ENCODE measurements at regions not wholly inside any gene's neighbourhood (a gene's known extent, or its start where the extent isn't known, plus 50 kb on each side); places are given as distances from the start of the nearest gene placed in this dataset.

DNA sequence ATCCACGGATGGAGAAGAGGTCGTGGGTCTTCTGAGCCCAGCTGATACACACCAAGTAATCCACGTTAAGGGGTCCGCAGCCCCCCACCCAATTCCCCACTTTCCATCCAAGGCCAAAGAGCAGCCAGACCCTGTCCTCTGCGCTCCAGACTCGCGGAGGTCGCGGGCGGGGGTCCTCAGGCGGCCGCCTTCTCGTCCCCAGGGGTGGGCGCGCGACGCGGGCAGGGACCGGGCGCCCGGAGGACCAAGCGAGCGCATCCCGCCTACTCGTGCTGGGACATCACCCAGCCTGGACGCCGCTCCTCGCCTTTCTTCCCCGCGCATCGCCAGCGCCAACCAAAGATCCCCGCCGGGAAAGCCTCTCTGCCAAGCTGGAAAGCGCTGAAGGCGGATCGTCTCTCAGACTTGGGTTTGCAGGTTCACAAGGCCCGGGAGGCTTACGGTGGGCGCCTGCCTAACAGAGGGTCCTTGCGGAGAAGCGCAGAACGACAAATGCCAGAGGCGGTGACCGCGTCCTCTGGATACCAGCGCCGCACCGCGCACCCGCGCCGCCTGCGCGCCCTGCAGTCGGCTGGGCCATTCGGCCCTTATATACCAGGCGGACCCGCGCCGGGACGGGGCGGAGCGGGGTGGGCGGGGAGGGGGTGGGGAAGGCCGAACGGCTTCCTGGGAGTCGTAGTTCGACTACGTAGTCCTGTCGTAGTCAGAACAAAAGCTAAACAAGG lies 471.6 kb downstream of the SOX9 start:
- H3K27me3 ChIP-seq = peaks cover 0 to 26% of the 10 kb centered on the region in 2 donors
- TF ChIP-seq CTCF (IDR thresholded peaks at IDR 0.05) = no peak
- intact Hi-C loops (cut with DNase I; ENCODE audit: low total_unique reads) = no loop called here
- H3K27ac ChIP-seq = peak overlapping the region; percentile 1 to 5
- no peaks in the 10 kb centered on the region for H3K9me3 ChIP-seq
- no peaks in the 10 kb centered on the region for H3K36me3 ChIP-seq
- peak overlapping the region; percentile 47 to 59 for H3K4me3 ChIP-seq
- peaks cover 0 to 20% (median 16%) of the 10 kb centered on the region in 4 donors for H3K4me1 ChIP-seq
- DNase-seq = no peak

DNA sequence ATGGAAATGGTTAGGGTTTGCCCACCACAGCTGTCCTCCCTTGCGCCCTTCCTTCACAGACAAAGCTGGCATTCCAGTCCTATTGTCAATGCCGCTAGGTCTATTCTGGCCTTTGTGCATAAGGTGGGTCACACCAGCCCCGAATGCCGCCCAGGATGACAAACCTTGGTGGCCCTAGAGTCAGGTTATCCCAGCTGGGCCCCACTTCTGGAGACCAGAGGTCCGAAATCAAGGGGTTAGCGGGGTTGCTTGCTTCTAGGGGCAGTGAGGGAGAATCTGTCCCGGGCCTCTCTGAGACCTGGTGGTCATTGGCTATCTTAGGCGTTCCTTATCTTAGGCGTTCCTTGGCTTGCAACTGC lies 472.1 kb downstream of the SOX9 start:
- H3K36me3 ChIP-seq = no peaks in the 10 kb centered on the region
- peaks cover 0 to 26% of the 10 kb centered on the region in 2 donors for H3K27me3 ChIP-seq
- TF ChIP-seq CTCF (IDR thresholded peaks at IDR 0.05) = no peak
- H3K4me3 ChIP-seq = peak overlapping the region; percentile 47 to 59
- intact Hi-C loops (cut with DNase I; ENCODE audit: low total_unique reads) = no loop called here
- peaks cover 0 to 20% (median 16%) of the 10 kb centered on the region in 4 donors for H3K4me1 ChIP-seq
- H3K27ac ChIP-seq = no peak overlapping the region
- DNase-seq = no peak
- no peaks in the 10 kb centered on the region for H3K9me3 ChIP-seq

DNA sequence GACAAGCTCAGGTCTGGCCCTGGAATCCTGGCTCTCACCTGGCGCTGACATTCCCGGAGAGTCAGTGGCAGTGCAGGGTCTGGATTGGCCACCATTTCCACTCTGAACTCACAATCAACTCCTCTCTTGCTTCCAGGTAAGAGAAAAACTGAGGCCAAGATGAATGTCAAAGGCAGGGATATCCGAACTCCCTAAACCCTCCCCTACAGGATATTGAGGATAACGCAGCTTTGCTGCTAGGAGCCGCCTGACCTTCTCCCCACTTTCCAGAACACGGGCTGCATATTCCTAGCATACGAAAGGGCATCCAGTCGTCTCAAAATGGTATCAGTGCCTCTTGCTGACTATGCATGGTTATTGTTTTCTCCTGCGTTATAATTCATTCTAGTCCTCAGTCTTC lies 473.4 kb downstream of the SOX9 start:
- H3K9me3 ChIP-seq = no peaks in the 10 kb centered on the region
- H3K27ac ChIP-seq = no peak overlapping the region
- no peaks in the 10 kb centered on the region for H3K36me3 ChIP-seq
- intact Hi-C loops (cut with DNase I; ENCODE audit: low total_unique reads) = no loop called here
- H3K27me3 ChIP-seq = peaks cover 0 to 26% of the 10 kb centered on the region in 2 donors
- peaks cover 0 to 32% (median 21%) of the 10 kb centered on the region in 4 donors for H3K4me1 ChIP-seq
- no peak for TF ChIP-seq CTCF (IDR thresholded peaks at IDR 0.05)
- no peak for DNase-seq
- no peak overlapping the region for H3K4me3 ChIP-seq
